ENCODE measurements at regions not wholly inside any gene's neighbourhood (a gene's known extent, or its start where the extent isn't known, plus 50 kb on each side); places are given as distances from the start of the nearest gene placed in this dataset.

DNA sequence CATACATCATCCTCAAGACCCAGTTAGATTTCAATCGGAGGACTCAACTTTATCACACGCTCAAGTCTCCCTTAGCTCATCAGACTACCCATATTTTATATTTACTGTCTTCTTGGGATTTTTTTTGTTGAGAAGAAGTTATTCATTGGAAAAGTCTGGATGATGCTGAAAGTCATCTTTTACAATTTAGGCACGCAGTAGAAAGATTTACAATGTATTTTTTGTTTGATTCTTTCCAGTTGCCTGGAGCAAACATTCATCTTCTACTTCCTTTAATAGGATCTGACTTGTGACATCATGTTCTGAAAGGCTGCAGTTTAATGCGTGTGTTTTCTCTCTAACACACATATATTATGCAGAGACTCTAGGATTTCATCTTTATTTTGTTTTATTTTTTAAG is 235.7 kb downstream of the DOK5 start:
- TF ChIP-seq CTCF (IDR thresholded peaks at IDR 0.05) = no peak
- TF ChIP-seq EP300 (IDR thresholded peaks at IDR 0.05) = no peak
